ENCODE measurements at regions not wholly inside any gene's neighbourhood (a gene's known extent, or its start where the extent isn't known, plus 50 kb on each side); places are given as distances from the start of the nearest gene placed in this dataset.

- no peaks in the 10 kb centered on the region for H3K27me3 ChIP-seq
- intact Hi-C loops (cut with DNase I): loop anchor here in 1 of 10 donors (10.0 kb wide), 1 partner anchor 237 kb away; no protein-coding TSS in a partner anchor
- no peaks in the 10 kb centered on the region for H3K36me3 ChIP-seq
- 42 to 54% (median 49%) methylated on average over 8 of the region's 8 CpGs for WGBS, 4 donors
- peak; percentile 76 to 86 (median 84) for ATAC-seq
- H3K4me1 ChIP-seq: peaks cover 0 to 15% (median 4%) of the 10 kb centered on the region in 12 donors
- no peak overlapping the region for H3K4me3 ChIP-seq
- H3K9me3 ChIP-seq: peaks cover 2 to 36% (median 20%) of the 10 kb centered on the region in 12 donors
- peak overlapping the region; percentile 8 to 70 (median 56) for H3K27ac ChIP-seq
- peak in 4 of 5 donors; percentile 42 to 53 (median 44) for DNase-seq
- TF ChIP-seq POLR2A (IDR thresholded peaks at IDR 0.05): no peak
- TF ChIP-seq CTCF (IDR thresholded peaks at IDR 0.05): no peak
These were observed 546.0 kb upstream of the FZD8 start for GRCh38 chr10:36188080-36188453.

- peak overlapping the region in 11 of 12 donors; percentile 9 to 70 (median 60) for H3K27ac ChIP-seq
- H3K9me3 ChIP-seq: peaks cover 2 to 32% (median 20%) of the 10 kb centered on the region in 12 donors
- H3K4me3 ChIP-seq: no peak overlapping the region
- no peaks in the 10 kb centered on the region for H3K27me3 ChIP-seq
- DNase-seq: peak in 4 of 5 donors; percentile 54 to 65 (median 60)
- intact Hi-C loops (cut with DNase I): loop anchor here in 1 of 10 donors (10.0 kb wide), 1 partner anchor 237 kb away; no protein-coding TSS in a partner anchor
- 56 to 74% (median 67%) methylated on average over 6 of the region's 6 CpGs for WGBS, 4 donors
- no peaks in the 10 kb centered on the region for H3K36me3 ChIP-seq
- ATAC-seq: peak; percentile 59 to 85 (median 77)
- peaks cover 0 to 20% (median 7%) of the 10 kb centered on the region in 12 donors for H3K4me1 ChIP-seq
- no peak for TF ChIP-seq POLR2A (IDR thresholded peaks at IDR 0.05)
- TF ChIP-seq CTCF (IDR thresholded peaks at IDR 0.05): no peak
These were observed 545.4 kb upstream of the FZD8 start for GRCh38 chr10:36187380-36188079.

- intact Hi-C loops (cut with DNase I): loop anchor here in 1 of 10 donors (10.0 kb wide), 1 partner anchor 240 kb away; no protein-coding TSS in a partner anchor
- 81 to 97% (median 94%) methylated on average over 6 of the region's 6 CpGs for WGBS, 4 donors
- DNase-seq (no peak), ATAC-seq (no peak)
- Histone ChIP-seq H3K4me3 (no peak overlapping the region), H3K27me3 (no peaks in the 10 kb centered on the region), H3K36me3 (no peaks in the 10 kb centered on the region), H3K4me1 (peaks cover 0 to 35% (median 19%) of the 10 kb centered on the region in 12 donors), H3K9me3 (peaks cover 0 to 10% (median 0%) of the 10 kb centered on the region in 12 donors), H3K27ac (no peak overlapping the region)
- TF ChIP-seq CTCF (IDR thresholded peaks at IDR 0.05): no peak
- TF ChIP-seq POLR2A (IDR thresholded peaks at IDR 0.05): no peak
These were observed 543.0 kb upstream of the FZD8 start for GRCh38 chr10:36185097-36185496.

GRCh38 chr10:36183726-36184125 lies 541.6 kb upstream of the FZD8 start:
- DNase-seq (no peak), ATAC-seq (no peak)
- 94 to 95% (median 95%) methylated on average over 6 of the region's 6 CpGs for WGBS, 4 donors
- Histone ChIP-seq H3K27me3 (no peaks in the 10 kb centered on the region), H3K36me3 (no peaks in the 10 kb centered on the region), H3K9me3 (peaks cover 0 to 11% (median 0%) of the 10 kb centered on the region in 12 donors), H3K27ac (no peak overlapping the region), H3K4me1 (peaks cover 0 to 35% (median 19%) of the 10 kb centered on the region in 12 donors), H3K4me3 (no peak overlapping the region)
- no peak for TF ChIP-seq CTCF (IDR thresholded peaks at IDR 0.05)
- TF ChIP-seq POLR2A (IDR thresholded peaks at IDR 0.05): no peak
- intact Hi-C loops (cut with DNase I): loop anchor here in 3 of 10 donors (5.0 to 10.0 kb wide), 2 partner anchors 241 to 541 kb away; partner anchors contain the start of gene FZD8 (in 2 of the 3)
